GM23338 (cell line): ENCODE measurements at regions not wholly inside any gene's neighbourhood (a gene's known extent, or its start where the extent isn't known, plus 50 kb on each side); places are given as distances from the start of the nearest gene placed in this dataset.

ENCODE experiments used
- ATAC-seq: fragments of 200-7000 bp; cut with Tn5 transposase; 3 replicates; pipeline ENCODE4 v1.9.1; 2020
- DNase-seq: peaks from one replicate; pipeline ENCODE4 v3.0.0-alpha.2; 2015; ENCODE audit warnings: low spot score
- H2AFZ ChIP-seq: fragments of 200-600 bp; sonication (generic); 2 replicates; pipeline ENCODE4 v1.8.0; 2016; ENCODE audit warnings: antibody characterized with exemption, mild to moderate bottlenecking, moderate library complexity
- H3F3A ChIP-seq: fragments of 200-600 bp; sonication (generic); replicated peaks from 2 replicates; pipeline ENCODE4 v1.8.0; 2017; ENCODE audit warnings: antibody characterized with exemption, mixed run types, low read depth
- H3K27ac ChIP-seq: fragments of 200-600 bp; sonication (generic); 2 replicates; pipeline ENCODE4 v1.6.1; 2016; ENCODE audit warnings: low read depth
- H3K27me3 ChIP-seq: fragments of 200-600 bp; sonication (generic); 2 replicates; pipeline ENCODE4 v1.8.0; 2016; ENCODE audit warnings: mild to moderate bottlenecking, mixed run types, moderate library complexity; ENCODE audit not compliant: insufficient read depth
- H3K36me3 ChIP-seq: fragments of 200-600 bp; sonication (generic); 2 replicates; pipeline ENCODE4 v1.8.0; 2016; ENCODE audit warnings: mild to moderate bottlenecking; ENCODE audit not compliant: insufficient read depth
- H3K4me1 ChIP-seq: fragments of 200-600 bp; sonication (generic); 2 replicates; pipeline ENCODE4 v1.8.0; 2016; ENCODE audit warnings: mild to moderate bottlenecking, moderate library complexity; ENCODE audit not compliant: insufficient read depth
- H3K4me2 ChIP-seq: fragments of 200-600 bp; sonication (generic); 2 replicates; pipeline ENCODE4 v1.7.1; 2017; ENCODE audit warnings: mixed run types
- H3K4me3 ChIP-seq: fragments of 200-600 bp; sonication (generic); 2 replicates; pipeline ENCODE4 v1.6.1; 2016; ENCODE audit warnings: mixed run types
- H3K79me2 ChIP-seq: fragments of 200-600 bp; sonication (generic); replicated peaks from 2 replicates; pipeline ENCODE4 v1.8.0; 2017; ENCODE audit warnings: mild to moderate bottlenecking; ENCODE audit not compliant: insufficient read depth
- H3K9me2 ChIP-seq: fragments of 200-600 bp; sonication (generic); 2 replicates; pipeline ENCODE4 v1.8.0; 2017; ENCODE audit not compliant: insufficient read depth
- H4K20me1 ChIP-seq: fragments of 200-600 bp; sonication (generic); replicated peaks from 2 replicates; pipeline ENCODE4 v1.8.0; 2017; ENCODE audit warnings: mild to moderate bottlenecking; ENCODE audit not compliant: insufficient read depth
- H3K27ac Mint-ChIP-seq: 2 replicates; pipeline ENCODE4 v1.8.0; 2020; ENCODE audit warnings: inconsistent platforms, mild to moderate bottlenecking, moderate library complexity, mixed read lengths
- H3K27me3 Mint-ChIP-seq: 3 replicates; pipeline ENCODE4 v1.8.0; 2022; ENCODE audit warnings: low read depth, mild to moderate bottlenecking, moderate library complexity, mixed read lengths, inconsistent platforms; ENCODE audit not compliant: insufficient read depth, poor library complexity
- H3K36me3 Mint-ChIP-seq: 3 replicates; pipeline ENCODE4 v1.8.0; 2021; ENCODE audit warnings: low read depth, mild to moderate bottlenecking, inconsistent platforms, moderate library complexity, mixed read lengths
- H3K4me1 Mint-ChIP-seq: 3 replicates; pipeline ENCODE4 v1.8.0; 2020; ENCODE audit warnings: mild to moderate bottlenecking, inconsistent platforms, mixed read lengths
- H3K4me3 Mint-ChIP-seq: 3 replicates; pipeline ENCODE4 v1.8.0; 2021; ENCODE audit warnings: moderate library complexity, mild to moderate bottlenecking, inconsistent platforms, mixed read lengths
- H3K9me3 Mint-ChIP-seq: 3 replicates; pipeline ENCODE4 v1.8.0; 2020; ENCODE audit warnings: moderate library complexity, mild to moderate bottlenecking, inconsistent platforms, mixed read lengths
- CREB1 ChIP-seq: fragments of 250-450 bp; sonication (Bioruptor Pico); IDR thresholded peaks from 2 replicates; pipeline ENCODE4 v1.5.0; 2020; ENCODE audit warnings: low read depth, mild to moderate bottlenecking, moderate library complexity
- ETS1 ChIP-seq: IDR thresholded peaks from 2 replicates; pipeline ENCODE4 v1.6.1; 2016; ENCODE audit warnings: antibody characterized with exemption
- EZH2 ChIP-seq: fragments of 200-600 bp; sonication (generic); IDR thresholded peaks from one replicate; pipeline ENCODE4 v1.8.0; 2017; ENCODE audit warnings: antibody characterized with exemption, mild to moderate bottlenecking, low read depth; ENCODE audit not compliant: unreplicated experiment
- EZH2phosphoT487 ChIP-seq: fragments of 200-600 bp; sonication (generic); IDR thresholded peaks from one replicate; pipeline ENCODE4 v1.8.1; 2018; ENCODE audit warnings: antibody characterized with exemption; ENCODE audit not compliant: unreplicated experiment
- JUNB ChIP-seq: IDR thresholded peaks from one replicate; pipeline ENCODE4 v1.6.1; 2016; ENCODE audit warnings: antibody characterized with exemption; ENCODE audit not compliant: unreplicated experiment
- NANOG ChIP-seq: IDR thresholded peaks from 2 replicates; pipeline ENCODE4 v1.6.1; 2016; ENCODE audit warnings: antibody characterized with exemption, borderline replicate concordance
- POLR2AphosphoS5 ChIP-seq: IDR thresholded peaks from 2 replicates; pipeline ENCODE4 v1.6.1; 2016; ENCODE audit warnings: antibody characterized with exemption, low read depth
- STAT1 ChIP-seq: IDR thresholded peaks from one replicate; pipeline ENCODE4 v1.6.1; 2016; ENCODE audit warnings: antibody characterized with exemption; ENCODE audit not compliant: unreplicated experiment
- ZNF114 ChIP-seq: fragments of 250-450 bp; sonication (Bioruptor Pico); IDR thresholded peaks from 2 replicates; pipeline ENCODE4 v1.5.0; 2020; ENCODE audit warnings: mild to moderate bottlenecking, moderate library complexity
- ZNF462 ChIP-seq: fragments of 250-450 bp; sonication (Bioruptor Pico); IDR thresholded peaks from 2 replicates; pipeline ENCODE4 v1.5.0; 2020; ENCODE audit warnings: mild to moderate bottlenecking, moderate library complexity
- TF ChIP-seq, protein P1 (sequence below): IDR thresholded peaks from one replicate; pipeline ENCODE4 v1.6.1; 2018; ENCODE audit warnings: antibody characterized with exemption; ENCODE audit not compliant: unreplicated experiment

DNA sequence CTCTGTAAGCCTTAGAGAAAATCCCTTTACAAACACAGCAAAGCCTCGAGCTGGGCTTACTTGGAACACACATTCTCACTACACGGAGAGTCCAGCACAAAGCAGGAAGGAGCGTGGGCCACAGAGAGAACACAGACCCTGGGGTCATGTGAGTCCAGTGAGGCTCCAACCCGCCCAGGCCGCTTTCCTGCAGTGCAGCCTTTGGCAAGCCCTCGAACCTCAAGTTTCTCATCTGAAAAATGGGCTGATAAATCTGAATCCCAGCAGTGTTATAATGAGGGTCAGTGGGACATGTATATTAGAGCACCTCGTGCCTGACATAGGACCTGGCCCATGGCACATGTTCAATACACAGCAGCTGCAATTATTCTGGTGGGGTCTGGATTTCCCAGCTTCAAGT, 305.5 kb upstream of the SULF2 start (continued):
- no peak for TF ChIP-seq CREB1
- TF ChIP-seq EZH2phosphoT487: no peak
- no peak for TF ChIP-seq ETS1
- no peak for TF ChIP-seq ZNF114
- no peak for TF ChIP-seq STAT1
- TF ChIP-seq, protein P1, sequence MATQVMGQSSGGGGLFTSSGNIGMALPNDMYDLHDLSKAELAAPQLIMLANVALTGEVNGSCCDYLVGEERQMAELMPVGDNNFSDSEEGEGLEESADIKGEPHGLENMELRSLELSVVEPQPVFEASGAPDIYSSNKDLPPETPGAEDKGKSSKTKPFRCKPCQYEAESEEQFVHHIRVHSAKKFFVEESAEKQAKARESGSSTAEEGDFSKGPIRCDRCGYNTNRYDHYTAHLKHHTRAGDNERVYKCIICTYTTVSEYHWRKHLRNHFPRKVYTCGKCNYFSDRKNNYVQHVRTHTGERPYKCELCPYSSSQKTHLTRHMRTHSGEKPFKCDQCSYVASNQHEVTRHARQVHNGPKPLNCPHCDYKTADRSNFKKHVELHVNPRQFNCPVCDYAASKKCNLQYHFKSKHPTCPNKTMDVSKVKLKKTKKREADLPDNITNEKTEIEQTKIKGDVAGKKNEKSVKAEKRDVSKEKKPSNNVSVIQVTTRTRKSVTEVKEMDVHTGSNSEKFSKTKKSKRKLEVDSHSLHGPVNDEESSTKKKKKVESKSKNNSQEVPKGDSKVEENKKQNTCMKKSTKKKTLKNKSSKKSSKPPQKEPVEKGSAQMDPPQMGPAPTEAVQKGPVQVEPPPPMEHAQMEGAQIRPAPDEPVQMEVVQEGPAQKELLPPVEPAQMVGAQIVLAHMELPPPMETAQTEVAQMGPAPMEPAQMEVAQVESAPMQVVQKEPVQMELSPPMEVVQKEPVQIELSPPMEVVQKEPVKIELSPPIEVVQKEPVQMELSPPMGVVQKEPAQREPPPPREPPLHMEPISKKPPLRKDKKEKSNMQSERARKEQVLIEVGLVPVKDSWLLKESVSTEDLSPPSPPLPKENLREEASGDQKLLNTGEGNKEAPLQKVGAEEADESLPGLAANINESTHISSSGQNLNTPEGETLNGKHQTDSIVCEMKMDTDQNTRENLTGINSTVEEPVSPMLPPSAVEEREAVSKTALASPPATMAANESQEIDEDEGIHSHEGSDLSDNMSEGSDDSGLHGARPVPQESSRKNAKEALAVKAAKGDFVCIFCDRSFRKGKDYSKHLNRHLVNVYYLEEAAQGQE: no peak

GRCh38 chr20:48090314-48090713, 305.0 kb upstream of the SULF2 start:
- peaks cover 1% of the 10 kb centered on the region for H3K27me3 Mint-ChIP-seq
- no peaks in the 10 kb centered on the region for H3F3A ChIP-seq
- H3K4me1 ChIP-seq: no peaks in the 10 kb centered on the region
- H3K79me2 ChIP-seq: no peaks in the 10 kb centered on the region
- DNase-seq (no peak), ATAC-seq (no peak)
- H3K4me3 Mint-ChIP-seq: no peak overlapping the region
- no peak overlapping the region for H3K4me2 ChIP-seq
- no peaks in the 10 kb centered on the region for H3K4me1 Mint-ChIP-seq
- no peak overlapping the region for H2AFZ ChIP-seq
- TF ChIP-seq EZH2: no peak
- no peak for TF ChIP-seq NANOG
- TF ChIP-seq ZNF114: no peak
- TF ChIP-seq POLR2AphosphoS5: no peak
- no peak for TF ChIP-seq JUNB
- no peak for TF ChIP-seq STAT1
- TF ChIP-seq ZNF462 (CRISPR knock-in tag): no peak
- no peak for TF ChIP-seq ETS1
- no peaks in the 10 kb centered on the region for H3K27me3 ChIP-seq
- no peaks in the 10 kb centered on the region for H3K36me3 ChIP-seq
- H3K4me3 ChIP-seq: no peak overlapping the region
- H3K36me3 Mint-ChIP-seq: peaks cover 1% of the 10 kb centered on the region; the same call in 1 of the 3 replicates
- H3K27ac Mint-ChIP-seq: no peak overlapping the region
- peaks cover 8% of the 10 kb centered on the region; the same call in 2 of the 3 replicates for H3K9me3 Mint-ChIP-seq
- no peaks in the 10 kb centered on the region for H4K20me1 ChIP-seq
- H3K27ac ChIP-seq: no peak overlapping the region
- H3K9me2 ChIP-seq: 0 out of 2 replicates have a peak, but pooled peaks cover 4% of the 10 kb centered on the region
